ENCODE measurements at regions not wholly inside any gene's neighbourhood (a gene's known extent, or its start where the extent isn't known, plus 50 kb on each side); places are given as distances from the start of the nearest gene placed in this dataset.

DNA sequence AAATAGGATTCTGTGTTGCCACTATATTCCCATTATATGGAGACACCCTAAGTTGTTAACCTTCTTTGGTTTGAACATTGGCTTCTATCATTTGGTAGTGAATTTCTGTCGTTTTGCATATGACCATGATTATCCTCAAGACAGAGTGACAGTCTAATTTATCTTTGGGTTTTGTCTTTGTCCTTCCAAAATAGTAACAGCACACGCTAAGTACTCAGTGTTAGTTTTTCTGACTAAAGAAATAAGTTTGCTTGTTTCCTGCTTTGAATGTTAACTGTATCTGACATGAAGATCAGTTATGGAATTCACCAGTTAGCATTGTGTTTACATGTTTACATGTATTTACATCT is 352.5 kb upstream of the GRM7 start:
- no peaks in the 10 kb centered on the region for H3K27me3 ChIP-seq (ENCODE audit: control insufficient read depth in 2 of 2, insufficient read depth in 2 of 2, low read length in 2 of 2)
- H4K20me1 ChIP-seq (replicated peaks; ENCODE audit: control insufficient read depth, extremely low read depth, insufficient read depth, low read length) = no peaks in the 10 kb centered on the region
- H3K9me3 ChIP-seq (replicated peaks; ENCODE audit: control insufficient read depth, insufficient read depth, low read length) = no peaks in the 10 kb centered on the region
- H3K4me3 ChIP-seq (replicated peaks in 1 of 3; ENCODE audit: insufficient read depth in 1 of 3, low read depth in 1 of 3, low read length in 3 of 3) = no peak overlapping the region
- DNase-seq (ENCODE audit: low read depth, low spot score) (no peak), FAIRE-seq (no peak)
- no peaks in the 10 kb centered on the region for H3K36me3 ChIP-seq (ENCODE audit: control insufficient read depth in 2 of 2, extremely low read depth in 1 of 2, insufficient read depth in 2 of 2, low read length in 2 of 2)
- no peak overlapping the region for H3K4me2 ChIP-seq (ENCODE audit: insufficient read depth, low read length)
- dilution Hi-C loops (cut with MboI; ENCODE audit: extremely low pct_ligation_motif_present, low sequenced_read_pairs) = no loop called here
- H2AFZ ChIP-seq (ENCODE audit: low read depth, low read length) = no peak overlapping the region
- no peaks in the 10 kb centered on the region for H3K9me1 ChIP-seq (replicated peaks; ENCODE audit: control insufficient read depth, extremely low read depth, insufficient read depth, low read length)
- H3K4me1 ChIP-seq (ENCODE audit: control insufficient read depth, extremely low read depth, insufficient read depth, low read length) = no peaks in the 10 kb centered on the region
- BruUV-seq (replicated peaks) = no TSS peak
- intact Hi-C loops (cut with micrococcal nuclease) = no loop called here
- no peak overlapping the region for H3K27ac ChIP-seq (ENCODE audit: insufficient read depth, low read depth, low read length)
- POLR2A ChIA-PET = no interaction called here
- TF ChIP-seq, protein P1, sequence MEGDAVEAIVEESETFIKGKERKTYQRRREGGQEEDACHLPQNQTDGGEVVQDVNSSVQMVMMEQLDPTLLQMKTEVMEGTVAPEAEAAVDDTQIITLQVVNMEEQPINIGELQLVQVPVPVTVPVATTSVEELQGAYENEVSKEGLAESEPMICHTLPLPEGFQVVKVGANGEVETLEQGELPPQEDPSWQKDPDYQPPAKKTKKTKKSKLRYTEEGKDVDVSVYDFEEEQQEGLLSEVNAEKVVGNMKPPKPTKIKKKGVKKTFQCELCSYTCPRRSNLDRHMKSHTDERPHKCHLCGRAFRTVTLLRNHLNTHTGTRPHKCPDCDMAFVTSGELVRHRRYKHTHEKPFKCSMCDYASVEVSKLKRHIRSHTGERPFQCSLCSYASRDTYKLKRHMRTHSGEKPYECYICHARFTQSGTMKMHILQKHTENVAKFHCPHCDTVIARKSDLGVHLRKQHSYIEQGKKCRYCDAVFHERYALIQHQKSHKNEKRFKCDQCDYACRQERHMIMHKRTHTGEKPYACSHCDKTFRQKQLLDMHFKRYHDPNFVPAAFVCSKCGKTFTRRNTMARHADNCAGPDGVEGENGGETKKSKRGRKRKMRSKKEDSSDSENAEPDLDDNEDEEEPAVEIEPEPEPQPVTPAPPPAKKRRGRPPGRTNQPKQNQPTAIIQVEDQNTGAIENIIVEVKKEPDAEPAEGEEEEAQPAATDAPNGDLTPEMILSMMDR (IDR thresholded peaks at IDR 0.05; ENCODE audit: extremely low read depth in 1 of 2, insufficient read depth in 1 of 2, low read depth in 1 of 2, low read length in 2 of 2) = no peak
- no peak for TF ChIP-seq POLR2AphosphoS5 (IDR thresholded peaks at IDR 0.05; ENCODE audit: insufficient read depth, low read depth, low read length)
- TF ChIP-seq GATA2 (IDR thresholded peaks at IDR 0.05; ENCODE audit: insufficient read depth, insufficient read length, low read depth, low read length) = no peak
- TF ChIP-seq MYC (IDR thresholded peaks at IDR 0.05; ENCODE audit: low read depth, low read length) = no peak
- no peak for TF ChIP-seq FOS (IDR thresholded peaks at IDR 0.05; ENCODE audit: borderline replicate concordance, insufficient read depth, low read length)
- TF ChIP-seq EZH2 (IDR thresholded peaks at IDR 0.05; ENCODE audit: borderline replicate concordance, low read depth, low read length, severe bottlenecking) = no peak
- no peak for TF ChIP-seq POLR2A (IDR thresholded peaks at IDR 0.05; ENCODE audit: low read depth, low read length)
- TF ChIP-seq, protein P2, sequence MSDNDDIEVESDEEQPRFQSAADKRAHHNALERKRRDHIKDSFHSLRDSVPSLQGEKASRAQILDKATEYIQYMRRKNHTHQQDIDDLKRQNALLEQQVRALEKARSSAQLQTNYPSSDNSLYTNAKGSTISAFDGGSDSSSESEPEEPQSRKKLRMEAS (IDR thresholded peaks at IDR 0.05; ENCODE audit: insufficient read depth, insufficient read length) = no peak
- no peak for TF ChIP-seq JUN (IDR thresholded peaks at IDR 0.05; ENCODE audit: borderline replicate concordance, insufficient read depth, insufficient read length, low read depth)
- no peak overlapping the region for H3K9ac ChIP-seq (replicated peaks; ENCODE audit: extremely low read depth, insufficient read depth, low read length)
- no peaks in the 10 kb centered on the region for H3K79me2 ChIP-seq (ENCODE audit: control insufficient read depth, insufficient read depth, low read length)
- CTCF ChIA-PET = no interaction called here

All from endothelial cell of umbilical vein (primary cell).